SK-N-SH treated with all-trans-retinoic acid at 6 μM for 48 hours (cell line): ENCODE measurements at regions not wholly inside any gene's neighbourhood (a gene's known extent, or its start where the extent isn't known, plus 50 kb on each side); places are given as distances from the start of the nearest gene placed in this dataset.

ENCODE experiments used
- ARNTL ChIP-seq: fragments of 450-650 bp; formaldehyde crosslinking; IDR thresholded peaks from 2 replicates; pipeline ENCODE4 v1.5.0; 2020; ENCODE audit warnings: low read depth, mild to moderate bottlenecking, moderate library complexity, borderline replicate concordance
- BACH2 ChIP-seq: fragments of 250-450 bp; sonication (Bioruptor Pico); IDR thresholded peaks from 2 replicates; pipeline ENCODE4 v1.9.0; 2021; ENCODE audit warnings: mild to moderate bottlenecking, borderline replicate concordance
- ZC3H10 ChIP-seq: fragments of 250-450 bp; sonication (Bioruptor Pico); IDR thresholded peaks from 2 replicates; pipeline ENCODE4 v1.5.1; 2021; ENCODE audit warnings: mild to moderate bottlenecking, moderate library complexity

GRCh38 chr13:22447132-22447886, 733.5 kb upstream of the SGCG start:
- no peak for TF ChIP-seq ZC3H10 (CRISPR knock-in tag)
- TF ChIP-seq ARNTL (CRISPR knock-in tag): no peak
- TF ChIP-seq BACH2: no peak
